ENCODE measurements at regions not wholly inside any gene's neighbourhood (a gene's known extent, or its start where the extent isn't known, plus 50 kb on each side); places are given as distances from the start of the nearest gene placed in this dataset.

GRCh38 chr7:157080111-157080730 is 58.5 kb upstream of the UBE3C start:
- TF ChIP-seq CTCF (IDR thresholded peaks at IDR 0.05) (no peak), POLR2A (IDR thresholded peaks at IDR 0.05) (no peak), POLR2AphosphoS5 (IDR thresholded peaks at IDR 0.05; ENCODE audit: insufficient read depth in 1 of 2, low read depth in 1 of 2) (no peak)

Measured in vagina (tissue), 2 donors.